GM12878 (cell line): ENCODE measurements at regions not wholly inside any gene's neighbourhood (a gene's known extent, or its start where the extent isn't known, plus 50 kb on each side); places are given as distances from the start of the nearest gene placed in this dataset.

Experiments
- ATAC-seq: fragments of 200-7000 bp; cut with Tn5 transposase; 3 replicates; pipeline ENCODE4 v1.9.1; 2020; ENCODE audit warnings: mild to moderate bottlenecking, moderate library complexity
- BruUV-seq: library from RNA; stranded (reverse); fragments of 400-500 nt; replicated peaks from 2 replicates; lab custom pipeline; 2021; lab: Mats Ljungman, UMichigan
- CTCF ChIA-PET: fragments of 300-600 bp; sonication (Branson Sonifier 250); formaldehyde crosslinking; extraction: SDS; loops from one replicate; lab custom pipeline; 2021; ENCODE audit warnings: inconsistent platforms; lab: Yijun Ruan, JAX
- POLR2A ChIA-PET: fragments of 350-600 bp; formaldehyde crosslinking; extraction: SDS; loops from one replicate; lab custom pipeline; 2021; ENCODE audit warnings: inconsistent platforms; lab: Charles Lee
- RAD21 ChIA-PET: fragments of 300-600 bp; sonication (Branson Sonifier 250); formaldehyde crosslinking; loops from one replicate; lab custom pipeline; 2023; ENCODE audit warnings: antibody characterized with exemption; ENCODE audit not compliant: unreplicated experiment; lab: Charles Lee
- SMC1A ChIA-PET: fragments of 300-600 bp; sonication (Branson Sonifier 250); formaldehyde crosslinking; loops from one replicate; lab custom pipeline; 2023; ENCODE audit not compliant: unreplicated experiment, uncharacterized antibody; lab: Charles Lee
- DNase-seq: peaks from one replicate; pipeline ENCODE4 v3.0.0-alpha.2; 2011; ENCODE audit warnings: low read depth, low spot score
- FAIRE-seq: peaks from 3 replicates; lab custom pipeline; 2011; peaks lifted over from hg19 to GRCh38; lab: Jason Lieb, UNC
- H2AFZ ChIP-seq: 2 replicates; pipeline ENCODE4 v1.6.0; 2011; ENCODE audit warnings: low read depth, low read length, control low read depth; ENCODE audit not compliant: control insufficient read depth
- H3K27ac ChIP-seq: 2 replicates; pipeline ENCODE4 v1.5.1; 2011; ENCODE audit warnings: control low read depth; ENCODE audit not compliant: control insufficient read depth, insufficient read depth
- H3K27me3 ChIP-seq, 2 experiments: replicated peaks in 1 of 2; 2 replicates each; pipeline versions ENCODE4 v1.6.0 to v1.6.1; 2011; ENCODE audit warnings: low read length in 1 of 2; ENCODE audit not compliant: control insufficient read depth in 2 of 2, insufficient read depth in 2 of 2
- H3K36me3 ChIP-seq, 2 experiments: 2 replicates each; pipeline ENCODE4 v1.5.1; 2011; ENCODE audit warnings: low read length in 1 of 2; ENCODE audit not compliant: control insufficient read depth in 2 of 2, insufficient read depth in 2 of 2
- H3K4me1 ChIP-seq: 2 replicates; pipeline ENCODE4 v1.6.1; 2011; ENCODE audit warnings: mild to moderate bottlenecking, low read length, moderate library complexity, mixed read lengths; ENCODE audit not compliant: control insufficient read depth, insufficient read depth
- H3K4me2 ChIP-seq: 2 replicates; pipeline ENCODE4 v1.6.0; 2011; ENCODE audit warnings: control low read depth; ENCODE audit not compliant: control insufficient read depth, insufficient read depth
- H3K4me3 ChIP-seq: fragments of 200-600 bp; sonication (generic); 2 replicates; pipeline ENCODE4 v1.5.1; 2016
- H3K79me2 ChIP-seq: 2 replicates; pipeline ENCODE4 v1.6.0; 2011; ENCODE audit warnings: low read length; ENCODE audit not compliant: control insufficient read depth, insufficient read depth
- H3K9ac ChIP-seq: 2 replicates; pipeline ENCODE4 v1.8.0; 2011; ENCODE audit warnings: low read length, control low read depth, mixed read lengths; ENCODE audit not compliant: control insufficient read depth, insufficient read depth
- H3K9me3 ChIP-seq: replicated peaks from 3 replicates; pipeline ENCODE4 v1.5.1; 2011; ENCODE audit warnings: mild to moderate bottlenecking, low read length; ENCODE audit not compliant: control insufficient read depth, insufficient read depth
- H4K20me1 ChIP-seq: 2 replicates; pipeline ENCODE4 v1.6.0; 2011; ENCODE audit not compliant: control insufficient read depth, insufficient read depth
- CBFB ChIP-seq: IDR thresholded peaks from 2 replicates; pipeline ENCODE4 v1.6.1; 2016; ENCODE audit warnings: antibody characterized with exemption, low read depth
- CTCF ChIP-seq, 3 experiments: IDR thresholded peaks in 2 of 3; conservative IDR thresholded peaks in 1 of 3; 2 replicates each; pipeline ENCODE4 v1.5.1; 2011; ENCODE audit warnings: low read depth in 3 of 3, low read length in 3 of 3, mild to moderate bottlenecking in 3 of 3, control low read depth in 2 of 3, moderate library complexity in 2 of 3, inconsistent platforms in 1 of 3, mixed read lengths in 1 of 3; ENCODE audit not compliant: control insufficient read depth in 2 of 3, insufficient read depth in 1 of 3; ENCODE audit errors: extremely low read depth in 1 of 3
- E2F8 ChIP-seq: fragments of 450-650 bp; IDR thresholded peaks from 2 replicates; pipeline ENCODE4 v1.6.1; 2018; ENCODE audit warnings: mild to moderate bottlenecking, low read depth, moderate library complexity; ENCODE audit not compliant: partially characterized antibody
- IKZF1 ChIP-seq: fragments of 450-650 bp; conservative IDR thresholded peaks from 2 replicates; pipeline ENCODE4 v1.6.1; 2017; ENCODE audit warnings: antibody characterized with exemption, mild to moderate bottlenecking
- MTA2 ChIP-seq: fragments of 450-650 bp; IDR thresholded peaks from 2 replicates; pipeline ENCODE4 v1.6.1; 2016; ENCODE audit warnings: low read depth, mild to moderate bottlenecking, moderate library complexity
- MTA3 ChIP-seq: IDR thresholded peaks from 2 replicates; pipeline ENCODE4 v1.6.1; 2012; ENCODE audit warnings: low read length, inconsistent platforms, borderline replicate concordance
- POLR2AphosphoS5 ChIP-seq: IDR thresholded peaks from 2 replicates; pipeline ENCODE4 v1.6.1; 2011; ENCODE audit warnings: mild to moderate bottlenecking, low read length, inconsistent platforms
- RAD51 ChIP-seq: fragments of 450-650 bp; IDR thresholded peaks from 2 replicates; pipeline ENCODE4 v1.6.1; 2016; ENCODE audit warnings: moderate library complexity, mild to moderate bottlenecking, inconsistent platforms
- SIX5 ChIP-seq: IDR thresholded peaks from 2 replicates; pipeline ENCODE4 v1.6.1; 2011; ENCODE audit warnings: mild to moderate bottlenecking, low read depth, low read length, moderate library complexity; ENCODE audit not compliant: severe bottlenecking
- SMC3 ChIP-seq: IDR thresholded peaks from 2 replicates; pipeline ENCODE4 v1.6.1; 2011; ENCODE audit warnings: low read length, improper control_type of control experiment, borderline replicate concordance
- SREBF1 ChIP-seq: IDR thresholded peaks from 2 replicates; pipeline ENCODE4 v1.6.1; 2012; ENCODE audit warnings: mild to moderate bottlenecking, low read length
- TCF12 ChIP-seq: IDR thresholded peaks from 2 replicates; pipeline ENCODE4 v1.6.1; 2011; ENCODE audit warnings: low read depth, mild to moderate bottlenecking, low read length
- ZNF384 ChIP-seq: IDR thresholded peaks from 2 replicates; pipeline ENCODE4 v1.6.1; 2012; ENCODE audit warnings: low read depth, mild to moderate bottlenecking, low read length, improper control_type of control experiment, borderline replicate concordance
- WGBS: methylation state at CpG from one replicate; pipeline ENCODE4 v1.1.6; 2016; ENCODE audit warnings: low lambda C conversion rate; ENCODE audit not compliant: insufficient replicate concordance, insufficient coverage; ENCODE audit errors: missing lambda C conversion rate; 5-methylcytosine and 5-hydroxymethylcytosine counted together
- in situ Hi-C: fragments of 300-500 bp; cut with MboI; formaldehyde crosslinking; loops from 9 replicates; pipeline ENCODE4 v1.14.3; 2018; ENCODE audit warnings: mixed read lengths
- intact Hi-C: fragments of 100-400 bp; cut with micrococcal nuclease; formaldehyde crosslinking; loops from one replicate; pipeline ENCODE4 v1.14.2; 2022; ENCODE audit not compliant: unreplicated experiment

- no peak for TF ChIP-seq TCF12
- TF ChIP-seq IKZF1: no peak
- TF ChIP-seq CBFB: no peak
- TF ChIP-seq ZNF384: no peak
- TF ChIP-seq MTA3: no peak
- TF ChIP-seq RAD51: no peak
- no peak for TF ChIP-seq SIX5
- TF ChIP-seq E2F8: no peak
- TF ChIP-seq MTA2: no peak
- no peak for TF ChIP-seq CTCF (IDR thresholded peaks at IDR 0.05 in 2 of 3, conservative IDR thresholded peaks at IDR 0.05 in 1 of 3; ENCODE audit: control insufficient read depth in 2 of 3, extremely low read depth in 1 of 3, insufficient read depth in 1 of 3, low read depth in 3 of 3, low read length in 3 of 3)
- TF ChIP-seq POLR2AphosphoS5: no peak
- no peak for TF ChIP-seq SMC3
- TF ChIP-seq SREBF1: no peak
- ChIA-PET POLR2A (no interaction called here), RAD21 (no interaction called here), SMC1A (no interaction called here), CTCF (interaction anchor here (0.8 to 1.5 kb wide), 2 partner anchors 18 to 82 kb away, joined by 3 to 4 read pairs; no protein-coding TSS in a partner anchor)
- Histone ChIP-seq H2AFZ (no peak overlapping the region), H3K4me2 (no peak overlapping the region), H3K4me3 (no peak overlapping the region), H3K9me3 (no peaks in the 10 kb centered on the region), H3K27me3 (no peaks in the 10 kb centered on the region), H3K9ac (no peak overlapping the region), H3K79me2 (no peaks in the 10 kb centered on the region), H3K27ac (no peak overlapping the region), H4K20me1 (no peaks in the 10 kb centered on the region), H3K4me1 (no peaks in the 10 kb centered on the region), H3K36me3 (no peaks in the 10 kb centered on the region)
- 44% methylated on average over 9 of the region's 9 CpGs for WGBS
- no TSS peak for BruUV-seq
- FAIRE-seq: no peak
- ATAC-seq: no peak
- DNase-seq: no peak
- in situ Hi-C loops: no loop called here
- intact Hi-C loops: no loop called here
These were observed 120.9 kb downstream of the BEGAIN start for GRCh38 chr14:100466111-100466856.
